Heart left ventricle (tissue), 16 donors: ENCODE measurements at regions not wholly inside any gene's neighbourhood (a gene's known extent, or its start where the extent isn't known, plus 50 kb on each side); places are given as distances from the start of the nearest gene placed in this dataset.
A peak's percentile ranks its signal among the peaks of the same experiment; 100 is the strongest.

Experiments used
- ATAC-seq, 4 donors: fragments of 200-7000 bp; cut with Tn5 transposase; one replicate each; pipeline ENCODE4 v1.9.1; 2020 to 2022; ENCODE audit warnings: moderate library complexity in 4 of 4, mild to moderate bottlenecking in 3 of 4, moderate number of reproducible peaks in 1 of 4
- DNase-seq, 5 donors: peaks; one replicate each; pipeline ENCODE4 v3.0.0-alpha.2; 2020
- H3K27ac ChIP-seq, 12 donors: fragments of 200-600 bp; sonication (generic) in 4 of 12; one replicate each; pipeline versions ENCODE4 v1.5.0 to v1.8.0; 2016 to 2022; ENCODE audit warnings: mild to moderate bottlenecking in 2 of 12
- H3K27me3 ChIP-seq, 9 donors: fragments of 200-600 bp; sonication (generic) in 2 of 9; one replicate each; pipeline versions ENCODE4 v1.5.1 to v1.8.0; 2016 to 2022; ENCODE audit warnings: mild to moderate bottlenecking in 3 of 9
- H3K36me3 ChIP-seq, 9 donors: fragments of 200-600 bp; sonication (generic) in 2 of 9; one replicate each; pipeline versions ENCODE4 v1.5.0 to v1.8.0; 2018 to 2022; ENCODE audit warnings: mild to moderate bottlenecking in 2 of 9
- H3K4me1 ChIP-seq, 12 donors: fragments of 200-600 bp; sonication (generic) in 4 of 12; one replicate each; pipeline versions ENCODE4 v1.5.0 to v1.8.0; 2016 to 2022; ENCODE audit warnings: mild to moderate bottlenecking in 3 of 12
- H3K4me3 ChIP-seq, 12 donors: fragments of 200-600 bp; sonication (generic) in 4 of 12; one replicate each; pipeline versions ENCODE4 v1.5.0 to v1.8.0; 2017 to 2022; ENCODE audit warnings: mild to moderate bottlenecking in 9 of 12, moderate library complexity in 4 of 12
- H3K9me3 ChIP-seq, 12 donors: fragments of 200-600 bp; sonication (generic) in 4 of 12; one replicate each; pipeline versions ENCODE4 v1.5.0 to v1.8.0; 2016 to 2022; ENCODE audit warnings: mild to moderate bottlenecking in 1 of 12
- POLR2A ChIP-seq, 2 donors: fragments of 450-650 bp; IDR thresholded peaks; one replicate each; pipeline ENCODE4 v1.6.1; 2017; ENCODE audit warnings: antibody characterized with exemption in 2 of 2, mild to moderate bottlenecking in 2 of 2, moderate library complexity in 2 of 2
- WGBS, 4 donors: extraction: QIAGEN DNeasy Blood & Tissue Kit in 2 of 4; methylation state at CpG; one replicate each; pipeline versions ENCODE4 v1.1.5 to v1.1.7; 2013 to 2018; 5-methylcytosine and 5-hydroxymethylcytosine counted together
- intact Hi-C, 10 donors: fragments of 100-400 bp; cut with DNase I; formaldehyde crosslinking; loops; one replicate each; pipeline versions ENCODE4 v1.11.1 to v1.14.2; 2022
- TF ChIP-seq, protein P1 (sequence below), 12 donors: fragments of 200-600 bp; sonication (generic) in 4 of 12; IDR thresholded peaks; one replicate each; pipeline versions ENCODE4 v1.5.0 to v1.8.0; 2018 to 2022; ENCODE audit warnings: antibody characterized with exemption in 12 of 12, mild to moderate bottlenecking in 5 of 12
- donor health status: ischemic (EF 13 %, LVEDD 7.1; RV severe dilation, severe dysfunction).
- donor health status: healthy with polysubstance abuse.
- donor health status: DM: no; HTN: yes; CAD: no.
- donor health status: DM: no; HTN: no; CAD: no.
- donor health status: ischemic (EF 25% LVEDD 6.9; RV normal size, moderate dysfunction).
- donor health status: ischemic (EF 25% LVEDD 5.7; RV mildly dilated, moderate dysfunction).
- donor health status: healthy.
- donor health status: DM: yes; HTN: yes; CAD: no.
- donor health status: ischemic (EF 35%, LVEDD 5.7; RV mildly dilated, moderate dysfunction).
- donor health status: nonischemic (EF 11% LVEDD 7.7; RV severe dilation, severe dysfunction).
- donor health status: DM: yes; HTN: yes; CAD: no.
- donor health status: PGD.
- donor health status: ischemic (EF 29% LVEDD 5.4; RV normal size, mild dysfunction).
- donor health status: nonischemic (EF 23%, LVEDD 6.1; RV moderate dilation, normal function).

GRCh38 chrX:109299091-109299490, 182.8 kb downstream of the GUCY2F start:
- Histone ChIP-seq H3K9me3 (no peaks in the 10 kb centered on the region), H3K36me3 (no peaks in the 10 kb centered on the region), H3K4me3 (no peak overlapping the region), H3K4me1 (no peaks in the 10 kb centered on the region), H3K27me3 (peaks cover 0 to 30% (median 0%) of the 10 kb centered on the region in 9 donors), H3K27ac (no peak overlapping the region)
- no peak for ATAC-seq
- WGBS, 4 donors: 51 to 63% (median 53%) methylated on average over 2 of the region's 2 CpGs
- DNase-seq: no peak
- TF ChIP-seq POLR2A (IDR thresholded peaks at IDR 0.05): no peak
- TF ChIP-seq, protein P1, sequence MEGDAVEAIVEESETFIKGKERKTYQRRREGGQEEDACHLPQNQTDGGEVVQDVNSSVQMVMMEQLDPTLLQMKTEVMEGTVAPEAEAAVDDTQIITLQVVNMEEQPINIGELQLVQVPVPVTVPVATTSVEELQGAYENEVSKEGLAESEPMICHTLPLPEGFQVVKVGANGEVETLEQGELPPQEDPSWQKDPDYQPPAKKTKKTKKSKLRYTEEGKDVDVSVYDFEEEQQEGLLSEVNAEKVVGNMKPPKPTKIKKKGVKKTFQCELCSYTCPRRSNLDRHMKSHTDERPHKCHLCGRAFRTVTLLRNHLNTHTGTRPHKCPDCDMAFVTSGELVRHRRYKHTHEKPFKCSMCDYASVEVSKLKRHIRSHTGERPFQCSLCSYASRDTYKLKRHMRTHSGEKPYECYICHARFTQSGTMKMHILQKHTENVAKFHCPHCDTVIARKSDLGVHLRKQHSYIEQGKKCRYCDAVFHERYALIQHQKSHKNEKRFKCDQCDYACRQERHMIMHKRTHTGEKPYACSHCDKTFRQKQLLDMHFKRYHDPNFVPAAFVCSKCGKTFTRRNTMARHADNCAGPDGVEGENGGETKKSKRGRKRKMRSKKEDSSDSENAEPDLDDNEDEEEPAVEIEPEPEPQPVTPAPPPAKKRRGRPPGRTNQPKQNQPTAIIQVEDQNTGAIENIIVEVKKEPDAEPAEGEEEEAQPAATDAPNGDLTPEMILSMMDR (IDR thresholded peaks at IDR 0.05): no peak
- intact Hi-C loops: no loop called here

DNA sequence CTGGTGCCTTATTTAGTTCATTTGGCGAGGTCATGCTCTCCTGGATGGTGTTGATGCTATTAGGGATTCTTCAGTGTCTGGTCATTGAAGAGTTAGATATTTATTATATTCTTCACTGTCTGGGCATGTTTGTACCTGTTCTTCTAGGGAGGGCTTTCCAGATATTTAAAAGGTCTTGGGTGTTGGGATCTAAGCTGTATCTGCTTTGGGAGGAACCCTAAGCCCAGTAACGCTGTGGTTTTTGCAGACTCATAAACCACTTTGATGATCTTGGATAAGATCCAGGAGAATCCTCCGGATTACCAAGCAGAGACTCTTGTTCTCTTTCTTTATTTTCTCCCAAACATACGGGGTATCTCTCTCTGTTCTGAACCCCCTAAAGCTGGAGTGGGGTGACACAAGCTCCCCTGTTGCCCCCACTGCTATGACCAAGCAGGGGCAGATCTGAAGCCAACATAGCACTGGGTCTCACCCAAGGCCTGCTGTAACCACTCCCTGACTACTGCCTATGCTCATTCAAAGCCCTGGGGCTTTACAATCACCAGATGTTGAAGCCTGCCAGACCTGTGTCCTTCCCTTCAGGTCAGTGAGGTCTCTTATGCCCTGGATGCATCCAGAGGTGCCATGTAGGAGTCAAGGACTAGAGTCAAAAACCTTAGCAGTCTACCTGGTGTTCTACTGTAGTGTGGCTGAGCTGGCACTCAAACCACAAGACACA, 187.6 kb downstream of the GUCY2F start:
- Histone ChIP-seq H3K27me3 (peaks cover 0 to 21% (median 0%) of the 10 kb centered on the region in 9 donors), H3K9me3 (peaks cover 0 to 4% (median 0%) of the 10 kb centered on the region in 12 donors), H3K4me1 (no peaks in the 10 kb centered on the region), H3K4me3 (no peak overlapping the region), H3K27ac (no peak overlapping the region), H3K36me3 (no peaks in the 10 kb centered on the region)
- no peak for ATAC-seq
- intact Hi-C loops: no loop called here
- no peak for DNase-seq
- 49 to 65% (median 54%) methylated on average over 4 of the region's 4 CpGs for WGBS, 4 donors
- TF ChIP-seq POLR2A (IDR thresholded peaks at IDR 0.05): no peak
- TF ChIP-seq, protein P1 (IDR thresholded peaks at IDR 0.05): no peak

DNA sequence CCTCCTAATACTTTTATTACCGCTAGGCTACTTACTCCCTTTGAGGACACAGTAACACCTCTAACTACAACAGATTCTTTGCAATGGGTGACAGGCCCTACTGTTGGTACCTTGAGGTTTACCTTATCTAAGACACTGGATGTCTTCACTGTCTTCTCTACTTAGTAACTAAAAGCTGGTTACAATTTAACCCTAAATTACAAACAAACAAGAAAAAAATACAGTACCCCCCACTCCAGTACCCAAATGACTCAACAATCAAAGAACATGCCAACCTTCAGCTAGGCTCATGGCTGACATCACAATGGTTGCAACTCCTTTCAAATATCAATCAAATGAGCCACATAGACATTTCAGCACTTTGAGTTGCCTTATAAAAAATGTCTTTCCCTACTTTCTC, 198.0 kb downstream of the GUCY2F start:
- TF ChIP-seq, protein P1 (IDR thresholded peaks at IDR 0.05): no peak
- no peak for TF ChIP-seq POLR2A (IDR thresholded peaks at IDR 0.05)
- DNase-seq (no peak), ATAC-seq (no peak)
- H3K9me3 ChIP-seq: peaks cover 0 to 3% (median 0%) of the 10 kb centered on the region in 12 donors
- intact Hi-C loops: no loop called here
- 72 to 94% (median 90%) methylated on average over 1 of the region's 1 CpG for WGBS, 4 donors
- H3K27me3 ChIP-seq: peaks cover 0 to 20% (median 0%) of the 10 kb centered on the region in 9 donors
- H3K4me3 ChIP-seq: no peak overlapping the region
- no peak overlapping the region for H3K27ac ChIP-seq
- H3K36me3 ChIP-seq: no peaks in the 10 kb centered on the region
- peaks cover 0 to 4% (median 0%) of the 10 kb centered on the region in 12 donors for H3K4me1 ChIP-seq

DNA sequence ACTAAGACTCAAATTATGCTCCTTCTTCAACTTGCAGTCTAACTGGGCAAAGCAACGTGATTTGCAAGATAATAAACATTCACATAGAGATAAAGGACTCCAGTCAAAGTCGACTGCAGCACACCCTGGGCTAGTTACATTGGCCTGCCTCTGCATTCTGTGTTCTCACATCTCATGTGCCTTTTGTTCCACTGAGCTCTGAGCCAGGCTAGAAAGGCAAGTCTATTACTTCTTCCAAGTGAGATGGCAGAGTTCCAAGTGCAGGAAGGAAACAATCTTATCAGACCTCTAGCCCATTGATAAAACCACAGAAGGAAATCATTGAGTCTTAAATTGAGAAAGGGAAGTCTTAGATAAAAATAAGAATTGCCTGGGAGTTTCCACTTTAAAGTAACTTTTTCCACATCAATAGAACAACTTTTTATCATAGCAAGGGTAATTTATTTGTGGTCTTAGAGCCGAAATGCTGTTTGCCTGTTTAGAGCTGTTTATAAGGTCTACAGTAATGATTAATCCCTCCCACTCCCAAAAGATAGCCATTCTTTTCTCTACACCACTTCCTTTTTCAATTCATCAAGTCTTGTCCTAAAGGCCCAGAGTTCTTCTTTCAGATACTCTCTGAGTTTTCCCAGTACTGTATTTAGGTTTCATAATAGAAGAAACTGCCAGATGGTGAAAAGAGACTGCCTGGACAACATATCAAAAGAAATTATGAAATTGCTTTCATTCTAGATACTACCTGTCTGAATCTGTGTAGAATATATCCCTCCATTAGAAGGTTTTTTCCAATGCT, 200.2 kb downstream of the GUCY2F start:
- Histone ChIP-seq H3K4me3 (no peak overlapping the region), H3K27me3 (peaks cover 0 to 19% (median 0%) of the 10 kb centered on the region in 9 donors), H3K9me3 (no peaks in the 10 kb centered on the region), H3K4me1 (peaks cover 0 to 4% (median 0%) of the 10 kb centered on the region in 12 donors), H3K36me3 (no peaks in the 10 kb centered on the region), H3K27ac (no peak overlapping the region)
- TF ChIP-seq POLR2A (IDR thresholded peaks at IDR 0.05): no peak
- TF ChIP-seq, protein P1 (IDR thresholded peaks at IDR 0.05): no peak
- intact Hi-C loops: no loop called here
- ATAC-seq (peak in 2 of 4 donors; percentile 15 to 58), DNase-seq (peak in 2 of 5 donors; percentile 9 to 19)
- 10 to 26% (median 14%) methylated on average over 3 of the region's 3 CpGs for WGBS, 4 donors
